Central memory CD8-positive, alpha-beta T cell (primary cell): ENCODE measurements at regions not wholly inside any gene's neighbourhood (a gene's known extent, or its start where the extent isn't known, plus 50 kb on each side); places are given as distances from the start of the nearest gene placed in this dataset.

Source experiments
- ATAC-seq: fragments of 150-1000 bp; cut with Tn5 transposase; replicated peaks from 2 replicates; pipeline ENCODE4 v1.10.0; 2022; ENCODE audit warnings: mild to moderate bottlenecking, moderate FRiP score, moderate number of reproducible peaks; ENCODE audit not compliant: poor library complexity, severe bottlenecking; ENCODE audit errors: extremely low read depth
- DNase-seq, 2 donors: peaks; one replicate each; pipeline ENCODE4 v3.0.0; 2021; ENCODE audit warnings: low spot score in 2 of 2
- H3K27ac Mint-ChIP-seq: one replicate; pipeline ENCODE4 v1.8.0; 2022; ENCODE audit warnings: low read depth, mild to moderate bottlenecking, moderate library complexity, mixed read lengths
- H3K27me3 Mint-ChIP-seq: one replicate; pipeline ENCODE4 v1.8.0; 2022; ENCODE audit warnings: mixed read lengths
- H3K36me3 Mint-ChIP-seq: one replicate; pipeline ENCODE4 v1.8.0; 2022; ENCODE audit warnings: mild to moderate bottlenecking, moderate library complexity, mixed read lengths; ENCODE audit not compliant: insufficient read depth
- H3K4me1 Mint-ChIP-seq: one replicate; pipeline ENCODE4 v1.8.0; 2022; ENCODE audit warnings: mixed read lengths
- H3K4me3 Mint-ChIP-seq: one replicate; pipeline ENCODE4 v1.8.0; 2022; ENCODE audit warnings: mild to moderate bottlenecking, moderate library complexity, mixed read lengths
- H3K9me3 Mint-ChIP-seq: one replicate; pipeline ENCODE4 v1.8.0; 2022; ENCODE audit warnings: mixed read lengths

- Mint-ChIP-seq H3K36me3 (no peaks in the 10 kb centered on the region), H3K4me3 (no peak overlapping the region), H3K9me3 (no peaks in the 10 kb centered on the region), H3K27me3 (peaks cover 15% of the 10 kb centered on the region), H3K4me1 (no peaks in the 10 kb centered on the region), H3K27ac (no peak overlapping the region)
- ATAC-seq (no peak), DNase-seq (no peak)
Observed at GRCh38 chr9:7241694-7242093, 483.9 kb downstream of the KDM4C start.

- H3K9me3 Mint-ChIP-seq = no peaks in the 10 kb centered on the region
- no peak overlapping the region for H3K4me3 Mint-ChIP-seq
- H3K4me1 Mint-ChIP-seq = no peaks in the 10 kb centered on the region
- no peaks in the 10 kb centered on the region for H3K36me3 Mint-ChIP-seq
- no peak for ATAC-seq
- no peak for DNase-seq
- peaks cover 8% of the 10 kb centered on the region for H3K27me3 Mint-ChIP-seq
- H3K27ac Mint-ChIP-seq = no peak overlapping the region
Observed at GRCh38 chr9:7240569-7241311, 483.0 kb downstream of the KDM4C start.

- ATAC-seq (no peak), DNase-seq (no peak)
- no peak overlapping the region for H3K27ac Mint-ChIP-seq
- H3K36me3 Mint-ChIP-seq = no peaks in the 10 kb centered on the region
- no peaks in the 10 kb centered on the region for H3K9me3 Mint-ChIP-seq
- no peaks in the 10 kb centered on the region for H3K4me1 Mint-ChIP-seq
- H3K27me3 Mint-ChIP-seq = no peaks in the 10 kb centered on the region
- no peak overlapping the region for H3K4me3 Mint-ChIP-seq
Observed at GRCh38 chr9:7239708-7240107, 481.9 kb downstream of the KDM4C start.

- no peak for ATAC-seq
- Mint-ChIP-seq H3K9me3 (no peaks in the 10 kb centered on the region), H3K27me3 (no peaks in the 10 kb centered on the region), H3K4me3 (no peak overlapping the region), H3K36me3 (no peaks in the 10 kb centered on the region), H3K27ac (no peak overlapping the region), H3K4me1 (no peaks in the 10 kb centered on the region)
- no peak for DNase-seq
Observed at GRCh38 chr9:7238247-7238637, 480.5 kb downstream of the KDM4C start.

- no peaks in the 10 kb centered on the region for H3K27me3 Mint-ChIP-seq
- no peak overlapping the region for H3K27ac Mint-ChIP-seq
- no peak for ATAC-seq
- H3K9me3 Mint-ChIP-seq = no peaks in the 10 kb centered on the region
- H3K36me3 Mint-ChIP-seq = no peaks in the 10 kb centered on the region
- H3K4me1 Mint-ChIP-seq = no peaks in the 10 kb centered on the region
- no peak overlapping the region for H3K4me3 Mint-ChIP-seq
- DNase-seq = no peak
Observed at GRCh38 chr9:7237473-7238246, 479.9 kb downstream of the KDM4C start.

- ATAC-seq (no peak), DNase-seq (no peak)
- Mint-ChIP-seq H3K4me1 (no peaks in the 10 kb centered on the region), H3K4me3 (no peak overlapping the region), H3K9me3 (no peaks in the 10 kb centered on the region), H3K36me3 (no peaks in the 10 kb centered on the region), H3K27me3 (peaks cover under 1% of the 10 kb centered on the region), H3K27ac (no peak overlapping the region)
Observed at GRCh38 chr9:7236186-7236585, 478.4 kb downstream of the KDM4C start.

- Mint-ChIP-seq H3K27ac (no peak overlapping the region), H3K9me3 (no peaks in the 10 kb centered on the region), H3K4me3 (no peak overlapping the region), H3K4me1 (no peaks in the 10 kb centered on the region), H3K36me3 (no peaks in the 10 kb centered on the region), H3K27me3 (peaks cover 13% of the 10 kb centered on the region)
- DNase-seq = no peak
- ATAC-seq = no peak
Observed at GRCh38 chr9:7234144-7234543, 476.4 kb downstream of the KDM4C start.

- Mint-ChIP-seq H3K27ac (no peak overlapping the region), H3K9me3 (no peaks in the 10 kb centered on the region), H3K27me3 (peaks cover 39% of the 10 kb centered on the region), H3K36me3 (no peaks in the 10 kb centered on the region), H3K4me3 (no peak overlapping the region), H3K4me1 (no peaks in the 10 kb centered on the region)
- DNase-seq (no peak), ATAC-seq (no peak)
Observed at GRCh38 chr9:7229571-7229970, 471.8 kb downstream of the KDM4C start.

- H3K27me3 Mint-ChIP-seq = peaks cover 39% of the 10 kb centered on the region
- H3K9me3 Mint-ChIP-seq = no peaks in the 10 kb centered on the region
- no peaks in the 10 kb centered on the region for H3K4me1 Mint-ChIP-seq
- no peaks in the 10 kb centered on the region for H3K36me3 Mint-ChIP-seq
- no peak overlapping the region for H3K27ac Mint-ChIP-seq
- no peak for DNase-seq
- no peak overlapping the region for H3K4me3 Mint-ChIP-seq
- ATAC-seq = no peak
Observed at GRCh38 chr9:7228726-7229125, 471.0 kb downstream of the KDM4C start.

GRCh38 chr9:7227951-7228350, 470.2 kb downstream of the KDM4C start:
- DNase-seq (no peak), ATAC-seq (no peak)
- H3K27me3 Mint-ChIP-seq = peaks cover 39% of the 10 kb centered on the region
- no peaks in the 10 kb centered on the region for H3K4me1 Mint-ChIP-seq
- no peak overlapping the region for H3K27ac Mint-ChIP-seq
- H3K36me3 Mint-ChIP-seq = no peaks in the 10 kb centered on the region
- no peaks in the 10 kb centered on the region for H3K9me3 Mint-ChIP-seq
- H3K4me3 Mint-ChIP-seq = no peak overlapping the region

- Mint-ChIP-seq H3K27ac (no peak overlapping the region), H3K4me1 (no peaks in the 10 kb centered on the region), H3K9me3 (no peaks in the 10 kb centered on the region), H3K36me3 (no peaks in the 10 kb centered on the region), H3K4me3 (no peak overlapping the region), H3K27me3 (peaks cover 38% of the 10 kb centered on the region)
- ATAC-seq (no peak), DNase-seq (no peak)
Observed at GRCh38 chr9:7226007-7226640, 468.4 kb downstream of the KDM4C start.
